ENCODE measurements at regions not wholly inside any gene's neighbourhood (a gene's known extent, or its start where the extent isn't known, plus 50 kb on each side); places are given as distances from the start of the nearest gene placed in this dataset.

DNA sequence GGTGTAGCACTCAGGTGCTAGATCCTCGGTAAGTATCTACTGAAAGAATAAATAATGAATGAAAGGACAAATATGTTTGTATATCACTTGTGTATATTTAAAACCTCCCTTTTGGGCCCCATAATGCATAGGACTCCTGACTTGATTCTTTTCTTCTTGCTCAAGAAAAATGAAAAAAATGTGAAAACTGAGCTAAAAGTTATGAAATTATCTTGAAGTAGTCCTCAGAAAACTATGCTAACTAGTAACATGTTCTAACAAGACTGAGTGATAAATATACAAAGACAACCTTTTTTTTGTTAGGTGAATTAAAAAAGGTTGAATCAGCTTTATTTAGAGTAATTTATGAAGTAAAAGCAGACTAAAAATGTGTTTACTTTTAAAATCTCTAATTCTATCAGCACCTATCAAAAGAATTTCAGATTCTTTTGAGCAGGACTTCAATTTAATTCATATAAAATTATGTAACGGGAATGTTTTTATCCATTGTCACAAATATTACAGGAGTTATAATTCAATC lies 247.8 kb upstream of the JAG1 start:
- in situ Hi-C loops (cut with HindIII; ENCODE audit: low sequenced_read_pairs) = no loop called here
- H3K4me3 ChIP-seq (ENCODE audit: low read depth, low read length) = no peak overlapping the region
- no peak for DNase-seq (ENCODE audit: low read depth, low spot score)
- TF ChIP-seq, protein P1, sequence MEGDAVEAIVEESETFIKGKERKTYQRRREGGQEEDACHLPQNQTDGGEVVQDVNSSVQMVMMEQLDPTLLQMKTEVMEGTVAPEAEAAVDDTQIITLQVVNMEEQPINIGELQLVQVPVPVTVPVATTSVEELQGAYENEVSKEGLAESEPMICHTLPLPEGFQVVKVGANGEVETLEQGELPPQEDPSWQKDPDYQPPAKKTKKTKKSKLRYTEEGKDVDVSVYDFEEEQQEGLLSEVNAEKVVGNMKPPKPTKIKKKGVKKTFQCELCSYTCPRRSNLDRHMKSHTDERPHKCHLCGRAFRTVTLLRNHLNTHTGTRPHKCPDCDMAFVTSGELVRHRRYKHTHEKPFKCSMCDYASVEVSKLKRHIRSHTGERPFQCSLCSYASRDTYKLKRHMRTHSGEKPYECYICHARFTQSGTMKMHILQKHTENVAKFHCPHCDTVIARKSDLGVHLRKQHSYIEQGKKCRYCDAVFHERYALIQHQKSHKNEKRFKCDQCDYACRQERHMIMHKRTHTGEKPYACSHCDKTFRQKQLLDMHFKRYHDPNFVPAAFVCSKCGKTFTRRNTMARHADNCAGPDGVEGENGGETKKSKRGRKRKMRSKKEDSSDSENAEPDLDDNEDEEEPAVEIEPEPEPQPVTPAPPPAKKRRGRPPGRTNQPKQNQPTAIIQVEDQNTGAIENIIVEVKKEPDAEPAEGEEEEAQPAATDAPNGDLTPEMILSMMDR (IDR thresholded peaks at IDR 0.05; ENCODE audit: low read depth, low read length) = no peak

DNA sequence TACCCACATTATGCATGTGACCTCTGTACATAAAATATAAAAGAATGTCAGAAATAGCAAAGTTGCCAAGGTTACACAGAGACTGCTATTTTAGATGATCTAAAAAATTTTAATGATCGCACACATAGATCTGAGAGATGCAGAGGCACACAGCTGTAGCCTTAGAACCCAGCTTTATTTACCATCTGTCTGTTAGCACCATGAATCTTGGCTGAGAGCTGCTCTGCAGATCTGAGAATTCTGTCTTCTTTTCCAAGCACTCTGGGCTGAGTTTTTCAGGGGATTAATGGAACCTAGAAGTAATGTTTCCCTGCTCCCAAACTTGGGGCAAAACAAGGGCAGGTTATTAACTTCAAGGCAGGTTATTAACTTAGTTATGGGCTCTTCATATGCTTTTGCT lies 248.7 kb upstream of the JAG1 start:
- in situ Hi-C loops (cut with HindIII; ENCODE audit: low sequenced_read_pairs) = no loop called here
- no peak overlapping the region for H3K4me3 ChIP-seq (ENCODE audit: low read depth, low read length)
- TF ChIP-seq, protein P1 (IDR thresholded peaks at IDR 0.05; ENCODE audit: low read depth, low read length) = no peak
- DNase-seq (ENCODE audit: low read depth, low spot score) = no peak

DNA sequence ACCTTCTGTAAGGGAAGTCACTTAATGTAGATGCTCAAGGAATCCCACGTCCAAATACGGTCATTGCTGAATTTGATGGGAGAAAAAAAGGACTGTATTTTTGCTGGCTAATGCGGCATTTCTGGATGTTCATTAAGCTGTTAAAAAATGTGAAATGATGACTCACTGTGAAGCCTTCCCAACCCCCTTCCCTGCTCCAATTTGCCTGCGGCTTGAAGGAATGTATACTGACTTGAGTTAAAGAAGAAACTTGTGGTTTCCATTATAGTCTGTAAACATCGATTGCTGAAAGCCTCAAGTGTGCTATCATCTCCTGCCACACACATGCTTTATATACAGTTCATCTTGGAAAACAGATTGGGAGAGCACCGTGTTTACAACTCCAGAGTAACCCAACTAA lies 249.1 kb upstream of the JAG1 start:
- DNase-seq (ENCODE audit: low read depth, low spot score) = peak; percentile 92
- TF ChIP-seq, protein P1 (IDR thresholded peaks at IDR 0.05; ENCODE audit: low read depth, low read length) = no peak
- in situ Hi-C loops (cut with HindIII; ENCODE audit: low sequenced_read_pairs) = no loop called here

DNA sequence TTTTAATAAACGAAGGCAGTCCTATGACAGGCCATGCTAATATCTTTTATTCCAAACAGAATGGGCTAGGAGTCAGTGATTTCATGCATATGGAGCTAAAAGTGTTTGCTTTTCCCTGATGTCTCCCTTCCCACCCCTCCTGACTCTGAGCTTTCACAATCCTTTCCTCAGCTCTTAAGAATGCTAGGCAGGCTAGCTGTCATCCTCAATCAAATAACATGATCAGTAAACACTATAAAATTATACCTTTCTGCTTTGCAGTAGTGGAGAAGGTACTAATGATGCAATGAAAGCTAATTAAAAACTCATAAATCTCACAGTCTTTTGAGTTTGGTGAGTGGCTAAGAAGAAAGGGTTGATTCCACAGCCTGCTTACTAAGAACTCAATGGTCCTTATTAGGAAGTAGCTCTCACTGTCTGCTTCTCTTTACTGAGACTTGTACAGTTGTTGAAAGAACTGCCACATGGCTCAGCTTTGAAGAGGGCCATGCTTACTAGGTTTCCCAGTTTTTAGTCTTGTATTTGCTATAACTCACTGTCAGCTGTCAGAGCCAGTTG lies 250.9 kb upstream of the JAG1 start:
- TF ChIP-seq, protein P1 (IDR thresholded peaks at IDR 0.05; ENCODE audit: low read depth, low read length) = no peak
- DNase-seq (ENCODE audit: low read depth, low spot score) = peak; percentile 49
- in situ Hi-C loops (cut with HindIII; ENCODE audit: low sequenced_read_pairs) = no loop called here
- no peak overlapping the region for H3K4me3 ChIP-seq (ENCODE audit: low read depth, low read length)

More for the DNA sequence above, 249.1 kb upstream of the JAG1 start:
- H3K4me3 ChIP-seq (ENCODE audit: low read depth, low read length) = no peak overlapping the region

DNA sequence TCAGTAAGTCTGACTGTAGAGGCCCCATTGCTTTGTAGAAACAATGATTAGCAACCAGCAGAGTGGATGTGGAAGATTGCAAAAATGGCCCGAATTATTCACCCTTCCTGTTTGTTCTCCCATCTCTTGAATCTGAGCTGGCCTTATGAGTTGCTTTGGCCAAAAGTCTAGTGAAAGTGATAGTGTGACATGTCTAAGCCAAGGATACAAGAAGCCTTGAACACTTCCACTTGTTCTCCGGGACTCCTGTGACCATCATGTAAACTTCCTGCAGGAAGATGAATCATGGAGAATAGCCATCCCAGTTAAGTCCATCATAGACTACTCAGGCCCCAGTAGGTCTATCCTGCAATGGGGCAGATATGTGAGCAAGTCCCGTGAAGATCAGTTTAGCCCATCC lies 252.0 kb upstream of the JAG1 start:
- TF ChIP-seq, protein P1 (IDR thresholded peaks at IDR 0.05; ENCODE audit: low read depth, low read length) = no peak
- H3K4me3 ChIP-seq (ENCODE audit: low read depth, low read length) = no peak overlapping the region
- no peak for DNase-seq (ENCODE audit: low read depth, low spot score)
- in situ Hi-C loops (cut with HindIII; ENCODE audit: low sequenced_read_pairs) = no loop called here

DNA sequence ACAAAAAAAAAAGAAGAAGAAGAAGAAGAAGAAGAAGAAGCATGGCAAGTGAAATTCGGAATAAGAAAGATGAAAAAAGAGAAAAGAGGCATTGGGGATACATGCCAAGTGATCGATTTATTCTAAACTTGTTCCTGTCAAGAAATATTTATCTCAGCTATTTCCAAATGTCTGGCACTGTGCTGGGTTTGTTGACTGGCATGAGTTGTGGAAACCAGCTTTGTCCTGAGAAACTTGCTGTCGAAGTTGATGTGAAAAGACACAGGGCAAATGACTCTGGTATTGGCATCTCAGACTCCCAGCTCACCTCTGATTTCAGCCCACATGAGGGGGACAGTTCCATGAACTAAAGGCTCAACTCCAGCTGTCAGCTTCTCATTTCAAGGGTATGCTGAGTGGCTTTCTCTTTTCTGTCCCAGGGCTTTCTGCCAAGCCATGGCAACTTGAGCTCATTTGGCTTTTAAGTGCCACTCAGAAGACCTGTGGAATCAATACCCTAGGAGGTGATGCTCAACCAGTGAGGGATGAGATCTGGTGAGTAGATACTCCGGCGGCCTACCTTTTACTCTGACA lies 253.3 kb upstream of the JAG1 start:
- in situ Hi-C loops (cut with HindIII; ENCODE audit: low sequenced_read_pairs) = no loop called here
- TF ChIP-seq, protein P1 (IDR thresholded peaks at IDR 0.05; ENCODE audit: low read depth, low read length) = no peak
- no peak for DNase-seq (ENCODE audit: low read depth, low spot score)
- no peak overlapping the region for H3K4me3 ChIP-seq (ENCODE audit: low read depth, low read length)

All from astrocyte of the spinal cord (primary cell).